ENCODE measurements at regions not wholly inside any gene's neighbourhood (a gene's known extent, or its start where the extent isn't known, plus 50 kb on each side); places are given as distances from the start of the nearest gene placed in this dataset.

DNA sequence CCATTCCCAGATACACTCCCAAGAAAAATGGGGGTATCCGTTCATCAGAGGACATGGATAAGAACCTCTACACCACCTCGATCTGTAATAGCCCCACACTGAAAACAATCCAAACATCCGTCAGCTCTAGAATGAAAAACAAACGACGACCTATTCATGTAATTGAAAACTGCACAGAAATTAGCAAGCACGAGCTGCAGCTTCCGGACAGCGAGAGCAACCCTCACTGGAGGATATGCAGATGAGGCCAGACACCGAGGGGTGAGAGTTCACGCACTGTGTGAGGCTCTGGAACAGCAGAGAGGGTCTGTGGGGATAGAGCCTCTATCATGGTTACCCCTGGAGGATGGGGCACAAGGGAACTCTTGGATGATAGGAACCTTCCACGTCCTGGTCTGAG is 143.9 kb upstream of the NCOR2 start:
- Histone ChIP-seq H3K36me3 (no peaks in the 10 kb centered on the region), H3K9me3 (replicated peaks) (peaks cover 6% of the 10 kb centered on the region), H3K27ac (replicated peaks) (no peak overlapping the region), H3K27me3 (ENCODE audit: low read depth) (no peaks in the 10 kb centered on the region), H3K4me1 (peaks cover 20% of the 10 kb centered on the region), H3K4me3 (no peak overlapping the region)
- DNase-seq = no peak
- TF ChIP-seq, protein P1, sequence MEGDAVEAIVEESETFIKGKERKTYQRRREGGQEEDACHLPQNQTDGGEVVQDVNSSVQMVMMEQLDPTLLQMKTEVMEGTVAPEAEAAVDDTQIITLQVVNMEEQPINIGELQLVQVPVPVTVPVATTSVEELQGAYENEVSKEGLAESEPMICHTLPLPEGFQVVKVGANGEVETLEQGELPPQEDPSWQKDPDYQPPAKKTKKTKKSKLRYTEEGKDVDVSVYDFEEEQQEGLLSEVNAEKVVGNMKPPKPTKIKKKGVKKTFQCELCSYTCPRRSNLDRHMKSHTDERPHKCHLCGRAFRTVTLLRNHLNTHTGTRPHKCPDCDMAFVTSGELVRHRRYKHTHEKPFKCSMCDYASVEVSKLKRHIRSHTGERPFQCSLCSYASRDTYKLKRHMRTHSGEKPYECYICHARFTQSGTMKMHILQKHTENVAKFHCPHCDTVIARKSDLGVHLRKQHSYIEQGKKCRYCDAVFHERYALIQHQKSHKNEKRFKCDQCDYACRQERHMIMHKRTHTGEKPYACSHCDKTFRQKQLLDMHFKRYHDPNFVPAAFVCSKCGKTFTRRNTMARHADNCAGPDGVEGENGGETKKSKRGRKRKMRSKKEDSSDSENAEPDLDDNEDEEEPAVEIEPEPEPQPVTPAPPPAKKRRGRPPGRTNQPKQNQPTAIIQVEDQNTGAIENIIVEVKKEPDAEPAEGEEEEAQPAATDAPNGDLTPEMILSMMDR (IDR thresholded peaks at IDR 0.05; ENCODE audit: borderline replicate concordance) = no peak
- intact Hi-C loops (cut with micrococcal nuclease) = no loop called here

DNA sequence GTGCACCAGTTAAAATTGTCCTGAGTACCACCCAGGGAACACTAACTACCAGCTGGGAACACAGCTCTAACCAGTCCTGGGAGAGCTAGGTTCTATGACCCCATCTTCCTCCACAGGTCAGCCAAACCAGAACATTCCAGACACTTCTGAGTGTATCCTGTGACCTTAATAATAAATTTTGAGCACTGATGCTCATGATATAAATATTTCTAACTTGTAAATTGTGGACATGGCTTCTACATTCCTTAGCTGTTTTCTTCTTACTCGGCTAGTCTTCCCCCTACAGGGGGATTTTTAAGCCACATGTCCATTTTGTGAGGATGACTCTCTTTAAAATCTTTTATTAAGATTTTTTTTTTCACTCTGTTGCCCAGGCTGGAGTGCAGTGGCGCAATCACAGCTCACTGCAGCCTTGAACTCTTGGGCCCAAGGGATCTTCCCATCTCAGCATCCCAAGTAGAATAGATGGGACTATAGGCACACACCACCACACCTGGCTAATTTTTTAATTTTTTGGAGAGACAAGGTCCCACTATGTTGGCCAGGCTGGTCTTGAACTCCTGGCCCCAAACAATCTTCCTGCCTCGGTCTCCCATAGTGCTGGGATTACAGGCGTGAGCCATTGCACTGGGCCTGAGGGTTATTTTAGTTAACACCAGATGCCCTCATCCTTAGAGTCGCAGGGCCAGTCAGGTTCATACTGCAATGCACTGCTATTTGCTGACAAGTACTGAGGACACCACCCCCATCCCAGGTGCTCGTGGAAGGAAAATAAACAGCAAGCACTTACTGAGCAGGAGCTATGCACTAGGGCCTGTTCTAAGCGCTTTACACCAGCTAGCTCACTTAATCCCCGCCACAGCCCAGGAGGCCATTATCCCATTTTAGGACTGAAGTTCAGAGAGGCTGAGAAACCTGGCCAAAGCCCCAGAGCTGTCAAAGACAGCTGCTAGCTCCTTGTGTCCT is 142.6 kb upstream of the NCOR2 start:
- H3K36me3 ChIP-seq = no peaks in the 10 kb centered on the region
- H3K27me3 ChIP-seq (ENCODE audit: low read depth) = no peaks in the 10 kb centered on the region
- no peak overlapping the region for H3K4me3 ChIP-seq
- DNase-seq = no peak
- intact Hi-C loops (cut with micrococcal nuclease) = no loop called here
- peaks cover 6% of the 10 kb centered on the region for H3K9me3 ChIP-seq (replicated peaks)
- TF ChIP-seq, protein P1 (IDR thresholded peaks at IDR 0.05; ENCODE audit: borderline replicate concordance) = no peak
- H3K27ac ChIP-seq (replicated peaks) = no peak overlapping the region
- peaks cover 20% of the 10 kb centered on the region for H3K4me1 ChIP-seq

DNA sequence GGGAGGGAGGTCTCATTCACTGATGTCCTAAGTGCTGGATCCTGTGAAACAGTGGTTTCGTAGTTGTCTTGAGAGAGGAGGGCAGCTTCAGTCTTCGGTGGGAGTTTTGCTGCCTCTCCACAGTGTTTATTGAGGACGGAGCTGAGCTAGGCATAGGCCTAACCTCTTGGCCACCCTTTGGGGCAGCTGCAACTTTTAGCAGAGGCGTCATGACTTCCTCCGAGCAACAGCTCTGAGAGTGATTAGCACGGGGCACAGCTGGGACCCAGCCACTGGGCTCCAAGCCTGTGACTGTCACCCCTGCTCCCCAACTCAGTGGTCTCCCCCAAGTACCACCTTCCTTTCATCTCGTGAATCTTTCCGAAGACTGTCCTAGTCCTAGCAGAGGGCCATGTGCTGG is 139.9 kb upstream of the NCOR2 start:
- TF ChIP-seq, protein P1 (IDR thresholded peaks at IDR 0.05; ENCODE audit: borderline replicate concordance) = no peak
- H3K36me3 ChIP-seq = no peaks in the 10 kb centered on the region
- no peak for DNase-seq
- no peak overlapping the region for H3K27ac ChIP-seq (replicated peaks)
- H3K4me1 ChIP-seq = peaks cover 4% of the 10 kb centered on the region
- H3K4me3 ChIP-seq = no peak overlapping the region
- peaks cover 6% of the 10 kb centered on the region for H3K9me3 ChIP-seq (replicated peaks)
- intact Hi-C loops (cut with micrococcal nuclease) = no loop called here
- no peaks in the 10 kb centered on the region for H3K27me3 ChIP-seq (ENCODE audit: low read depth)

DNA sequence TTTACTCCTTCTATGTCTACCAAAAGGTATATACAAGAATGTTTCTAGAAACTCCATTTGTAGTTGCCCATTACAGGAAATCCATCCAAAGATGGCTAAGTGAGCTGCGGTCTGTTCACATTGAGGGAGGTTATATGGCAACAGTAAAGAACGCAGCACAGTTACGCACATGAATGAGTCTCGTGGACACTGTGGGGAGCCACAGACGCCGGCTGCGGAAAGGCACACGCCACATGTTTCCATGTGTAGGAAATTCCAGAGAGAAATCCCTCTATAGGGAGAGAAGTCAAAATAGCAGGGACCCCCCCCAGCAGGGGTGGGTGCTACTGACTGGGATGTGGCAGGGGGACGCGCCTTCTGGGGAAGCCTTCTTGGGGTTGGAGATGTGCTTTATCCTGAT is 139.0 kb upstream of the NCOR2 start:
- Histone ChIP-seq H3K4me1 (peaks cover 9% of the 10 kb centered on the region), H3K9me3 (replicated peaks) (peaks cover 6% of the 10 kb centered on the region), H3K27ac (replicated peaks) (no peak overlapping the region), H3K27me3 (ENCODE audit: low read depth) (no peaks in the 10 kb centered on the region), H3K36me3 (no peaks in the 10 kb centered on the region), H3K4me3 (no peak overlapping the region)
- intact Hi-C loops (cut with micrococcal nuclease) = no loop called here
- DNase-seq = no peak
- TF ChIP-seq, protein P1 (IDR thresholded peaks at IDR 0.05; ENCODE audit: borderline replicate concordance) = no peak

DNA sequence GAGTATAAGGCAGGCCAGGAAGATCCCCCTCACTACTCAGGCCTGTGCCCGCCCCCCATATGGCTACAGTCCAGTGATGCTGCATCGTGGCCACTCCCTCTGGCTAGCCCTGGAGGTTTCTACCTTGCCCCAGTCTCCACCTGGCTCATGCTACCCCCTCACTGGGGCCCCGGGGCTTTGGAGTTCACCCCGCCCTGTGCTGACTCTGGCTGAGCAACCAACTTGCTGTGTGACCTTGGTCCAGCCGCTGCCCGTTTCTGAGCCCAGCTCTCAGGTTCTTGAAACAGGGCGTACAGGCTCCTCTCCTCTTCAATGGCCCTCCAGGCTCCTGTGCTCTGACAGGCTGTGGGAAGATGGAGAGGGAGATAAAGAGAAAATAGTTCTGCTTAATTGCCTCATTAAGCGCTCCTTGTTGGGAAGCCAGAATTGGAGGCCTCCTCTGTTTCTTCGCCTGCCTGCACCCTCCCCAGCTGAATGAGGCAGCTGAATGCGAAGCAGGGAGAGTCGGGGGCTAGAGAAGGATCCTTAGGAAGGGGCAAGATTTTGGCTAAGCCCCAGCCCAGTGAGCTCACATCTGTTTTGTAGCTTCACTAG is 138.2 kb upstream of the NCOR2 start:
- H3K27me3 ChIP-seq (ENCODE audit: low read depth) = no peaks in the 10 kb centered on the region
- no peaks in the 10 kb centered on the region for H3K36me3 ChIP-seq
- intact Hi-C loops (cut with micrococcal nuclease) = no loop called here
- DNase-seq = no peak
- H3K4me1 ChIP-seq = peaks cover 16% of the 10 kb centered on the region
- no peak overlapping the region for H3K4me3 ChIP-seq
- no peak overlapping the region for H3K27ac ChIP-seq (replicated peaks)
- TF ChIP-seq, protein P1 (IDR thresholded peaks at IDR 0.05; ENCODE audit: borderline replicate concordance) = no peak
- H3K9me3 ChIP-seq (replicated peaks) = peaks cover 6% of the 10 kb centered on the region
